ENCODE measurements at regions not wholly inside any gene's neighbourhood (a gene's known extent, or its start where the extent isn't known, plus 50 kb on each side); places are given as distances from the start of the nearest gene placed in this dataset.

GRCh38 chrX:39654183-39654925 lies 443.4 kb downstream of the BCOR start:
- ATAC-seq (ENCODE audit: low read depth): no peak
- CTCF ChIA-PET: no interaction called here
- H3K9ac ChIP-seq (ENCODE audit: low read depth, low read length): no peak overlapping the region

More at GRCh38 chrX:39654183-39654925, 443.4 kb downstream of the BCOR start:
- Histone ChIP-seq H4K91ac (ENCODE audit: insufficient read depth, low read depth, low read length) (no peak overlapping the region), H2AFZ (replicated peaks; ENCODE audit: low read length, poor library complexity) (no peak overlapping the region), H3K36me3 (ENCODE audit: control insufficient read depth, insufficient read depth, low read length) (no peaks in the 10 kb centered on the region), H2BK20ac (ENCODE audit: low read depth, low read length) (no peak overlapping the region), H4K20me1 (ENCODE audit: insufficient read depth, low read length) (no peaks in the 10 kb centered on the region), H3K18ac (ENCODE audit: low read depth, low read length) (no peak overlapping the region), H2AK5ac (ENCODE audit: low read depth, low read length) (no peak overlapping the region), H2BK15ac (ENCODE audit: low read depth, low read length) (no peak overlapping the region), H2BK120ac (ENCODE audit: low read depth, low read length) (no peak overlapping the region), H3K9me3 (ENCODE audit: control insufficient read depth, insufficient read depth, low read length) (no peaks in the 10 kb centered on the region), H3K56ac (ENCODE audit: extremely low read depth, insufficient read depth, low read length) (no peak overlapping the region), H3K79me1 (ENCODE audit: low read depth in 1 of 2, low read length in 2 of 2) (no peaks in the 10 kb centered on the region), H2BK5ac (ENCODE audit: low read depth, low read length, poor library complexity, severe bottlenecking) (no peak overlapping the region), H3K4me2 (ENCODE audit: low read depth, low read length) (no peak overlapping the region), H3K14ac (replicated peaks; ENCODE audit: low read depth, low read length) (no peak overlapping the region), H3K23ac (ENCODE audit: low read depth, low read length) (no peak overlapping the region), H2AK9ac (replicated peaks; ENCODE audit: low read depth, low read length, poor library complexity) (peak overlapping the region; percentile 39), H3K27ac (ENCODE audit: insufficient read depth, low read length) (no peak overlapping the region), H3K4me1 (ENCODE audit: control insufficient read depth, insufficient read depth, low read length) (no peaks in the 10 kb centered on the region), H3K27me3 (ENCODE audit: control insufficient read depth, insufficient read depth, low read length) (peaks cover 41% of the 10 kb centered on the region), H3K4me3 (ENCODE audit: insufficient read depth, low read depth, low read length) (no peak overlapping the region), H3K9me1 (ENCODE audit: insufficient read depth, low read length) (no peaks in the 10 kb centered on the region), H4K5ac (ENCODE audit: low read depth, low read length) (no peak overlapping the region), H3K4ac (ENCODE audit: low read depth, low read length) (no peak overlapping the region), H4K8ac (ENCODE audit: low read depth in 2 of 2, low read length in 2 of 2) (no peak overlapping the region)
- no peak for DNase-seq
- dilution Hi-C loops (cut with HindIII; ENCODE audit: low sequenced_read_pairs, unreplicated experiment) (no loop called here), intact Hi-C loops (cut with micrococcal nuclease) (loop anchor here (10.0 kb wide), 2 partner anchors 440 to 510 kb away; partner anchors contain the start of gene BCOR), in situ Hi-C loops (cut with MboI; ENCODE audit: low sequenced_read_pairs) (no loop called here)
- TF ChIP-seq CHD1 (IDR thresholded peaks at IDR 0.05; ENCODE audit: low read depth, low read length) (no peak), CEBPB (IDR thresholded peaks at IDR 0.05; ENCODE audit: low read depth, low read length) (no peak), RCOR1 (IDR thresholded peaks at IDR 0.05; ENCODE audit: insufficient replicate concordance, low read length) (no peak), ELK1 (IDR thresholded peaks at IDR 0.05; ENCODE audit: borderline replicate concordance, low read depth, low read length) (no peak), CTCF (conservative IDR thresholded peaks at IDR 0.05; ENCODE audit: low read depth, low read length) (no peak), MAFK (IDR thresholded peaks at IDR 0.05; ENCODE audit: low read depth, low read length) (no peak), NFE2L2 (IDR thresholded peaks at IDR 0.05; ENCODE audit: low read depth, low read length) (no peak), FOS (IDR thresholded peaks at IDR 0.05; ENCODE audit: low read depth, low read length) (no peak), RAD21 (IDR thresholded peaks at IDR 0.05; ENCODE audit: low read length) (no peak), RFX5 (IDR thresholded peaks at IDR 0.05; ENCODE audit: low read depth, low read length) (no peak), SMC3 (IDR thresholded peaks at IDR 0.05; ENCODE audit: low read depth, low read length) (no peak), MXI1 (IDR thresholded peaks at IDR 0.05; ENCODE audit: borderline replicate concordance, low read depth, low read length) (no peak), MAZ (IDR thresholded peaks at IDR 0.05; ENCODE audit: borderline replicate concordance, low read depth, low read length) (no peak), POLR2A (IDR thresholded peaks at IDR 0.05; ENCODE audit: low read depth, low read length) (no peak), BHLHE40 (IDR thresholded peaks at IDR 0.05; ENCODE audit: low read depth, low read length) (no peak)
- TF ChIP-seq, protein P1, sequence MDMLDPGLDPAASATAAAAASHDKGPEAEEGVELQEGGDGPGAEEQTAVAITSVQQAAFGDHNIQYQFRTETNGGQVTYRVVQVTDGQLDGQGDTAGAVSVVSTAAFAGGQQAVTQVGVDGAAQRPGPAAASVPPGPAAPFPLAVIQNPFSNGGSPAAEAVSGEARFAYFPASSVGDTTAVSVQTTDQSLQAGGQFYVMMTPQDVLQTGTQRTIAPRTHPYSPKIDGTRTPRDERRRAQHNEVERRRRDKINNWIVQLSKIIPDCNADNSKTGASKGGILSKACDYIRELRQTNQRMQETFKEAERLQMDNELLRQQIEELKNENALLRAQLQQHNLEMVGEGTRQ (IDR thresholded peaks at IDR 0.05; ENCODE audit: low read depth, low read length): no peak
- BruUV-seq (replicated peaks): no TSS peak
- POLR2A ChIA-PET (ENCODE audit: unreplicated experiment): no interaction called here
- WGBS, 2 experiments (ENCODE audit: extremely low coverage in 2 of 2, insufficient read length in 1 of 2): 53% methylated on average over 5 of the region's 16 CpGs; no CpG with 5 or more reads in 1 of the 2 experiments

Data from IMR-90 (cell line).